SK-N-SH treated with all-trans-retinoic acid at 6 μM for 48 hours (cell line): ENCODE measurements at regions not wholly inside any gene's neighbourhood (a gene's known extent, or its start where the extent isn't known, plus 50 kb on each side); places are given as distances from the start of the nearest gene placed in this dataset.

Experiments
- ATAC-seq: fragments of 200-7000 bp; cut with Tn5 transposase; 3 replicates; pipeline ENCODE4 v1.9.1; 2020; ENCODE audit warnings: mild to moderate bottlenecking, moderate library complexity
- ARNTL ChIP-seq: fragments of 450-650 bp; formaldehyde crosslinking; IDR thresholded peaks from 2 replicates; pipeline ENCODE4 v1.5.0; 2020; ENCODE audit warnings: low read depth, mild to moderate bottlenecking, moderate library complexity, borderline replicate concordance
- BACH2 ChIP-seq: fragments of 250-450 bp; sonication (Bioruptor Pico); IDR thresholded peaks from 2 replicates; pipeline ENCODE4 v1.9.0; 2021; ENCODE audit warnings: mild to moderate bottlenecking, borderline replicate concordance
- CSDC2 ChIP-seq: fragments of 250-450 bp; sonication (Bioruptor Pico); IDR thresholded peaks from 2 replicates; pipeline ENCODE4 v1.5.0; 2020; ENCODE audit warnings: mild to moderate bottlenecking, moderate library complexity
- CSRNP3 ChIP-seq: fragments of 250-450 bp; sonication (Bioruptor Pico); IDR thresholded peaks from 2 replicates; pipeline ENCODE4 v1.5.1; 2021; ENCODE audit warnings: mild to moderate bottlenecking, moderate library complexity
- ESRRG ChIP-seq: fragments of 250-450 bp; sonication (Bioruptor Pico); IDR thresholded peaks from 2 replicates; pipeline ENCODE4 v1.6.1; 2021; ENCODE audit warnings: mild to moderate bottlenecking
- GLIS3 ChIP-seq: fragments of 250-450 bp; sonication (Bioruptor Pico); IDR thresholded peaks from 2 replicates; pipeline ENCODE4 v1.5.0; 2020; ENCODE audit warnings: mild to moderate bottlenecking, moderate library complexity
- ISL1 ChIP-seq: fragments of 250-450 bp; sonication (Bioruptor Pico); IDR thresholded peaks from 2 replicates; pipeline ENCODE4 v2.1.2; 2022; ENCODE audit warnings: mild to moderate bottlenecking, moderate library complexity
- OSR1 ChIP-seq: fragments of 250-450 bp; sonication (Bioruptor Pico); IDR thresholded peaks from 2 replicates; pipeline ENCODE4 v1.8.0; 2022; ENCODE audit warnings: moderate library complexity, mild to moderate bottlenecking, inconsistent platforms
- PATZ1 ChIP-seq: fragments of 250-450 bp; sonication (Bioruptor Pico); IDR thresholded peaks from 2 replicates; pipeline ENCODE4 v1.8.0; 2020; ENCODE audit warnings: mild to moderate bottlenecking, moderate library complexity, borderline replicate concordance
- POU6F1 ChIP-seq: fragments of 250-450 bp; sonication (Bioruptor Pico); IDR thresholded peaks from 2 replicates; pipeline ENCODE4 v1.8.0; 2021; ENCODE audit warnings: low read depth, mild to moderate bottlenecking, moderate library complexity, borderline replicate concordance
- PPARA ChIP-seq: fragments of 250-450 bp; sonication (Bioruptor Pico); IDR thresholded peaks from 2 replicates; pipeline ENCODE4 v1.5.0; 2020; ENCODE audit warnings: mild to moderate bottlenecking, borderline replicate concordance
- RARB ChIP-seq: fragments of 250-450 bp; sonication (Bioruptor Pico); IDR thresholded peaks from 2 replicates; pipeline ENCODE4 v1.8.0; 2021; ENCODE audit warnings: mild to moderate bottlenecking, moderate library complexity
- SNAI2 ChIP-seq: fragments of 250-450 bp; sonication (Bioruptor Pico); IDR thresholded peaks from 2 replicates; pipeline ENCODE4 v1.5.0; 2020; ENCODE audit warnings: mild to moderate bottlenecking, moderate library complexity
- TOX ChIP-seq: fragments of 250-450 bp; sonication (Bioruptor Pico); IDR thresholded peaks from 2 replicates; pipeline ENCODE4 v1.8.0; 2021; ENCODE audit warnings: mild to moderate bottlenecking, moderate library complexity, borderline replicate concordance
- TSHZ2 ChIP-seq: fragments of 250-450 bp; sonication (Bioruptor Pico); IDR thresholded peaks from 2 replicates; pipeline ENCODE4 v1.5.0; 2020; ENCODE audit warnings: mild to moderate bottlenecking, moderate library complexity
- ZC3H10 ChIP-seq: fragments of 250-450 bp; sonication (Bioruptor Pico); IDR thresholded peaks from 2 replicates; pipeline ENCODE4 v1.5.1; 2021; ENCODE audit warnings: mild to moderate bottlenecking, moderate library complexity
- ZFP3 ChIP-seq: fragments of 250-450 bp; sonication (Bioruptor Pico); IDR thresholded peaks from 2 replicates; pipeline ENCODE4 v1.5.0; 2020; ENCODE audit warnings: mild to moderate bottlenecking, moderate library complexity
- ZFP30 ChIP-seq: fragments of 450-650 bp; formaldehyde crosslinking; IDR thresholded peaks from 2 replicates; pipeline ENCODE4 v1.5.0; 2022; ENCODE audit warnings: mild to moderate bottlenecking, moderate library complexity
- ZNF565 ChIP-seq: fragments of 450-650 bp; formaldehyde crosslinking; conservative IDR thresholded peaks from 2 replicates; pipeline ENCODE4 v1.5.0; 2020; ENCODE audit warnings: low read depth, mild to moderate bottlenecking, moderate library complexity
- ZNF70 ChIP-seq: fragments of 450-650 bp; formaldehyde crosslinking; IDR thresholded peaks from 2 replicates; pipeline ENCODE4 v1.5.0; 2020; ENCODE audit warnings: mild to moderate bottlenecking, moderate library complexity
- ZNF8 ChIP-seq: fragments of 450-650 bp; formaldehyde crosslinking; IDR thresholded peaks from 2 replicates; pipeline ENCODE4 v1.5.0; 2020; ENCODE audit warnings: mild to moderate bottlenecking, moderate library complexity

- ATAC-seq, result no peak
- TF ChIP-seq GLIS3 (no peak), ZNF70 (CRISPR knock-in tag) (no peak), OSR1 (no peak), POU6F1 (CRISPR knock-in tag) (no peak), ZNF565 (no peak), PATZ1 (CRISPR knock-in tag) (no peak), TSHZ2 (CRISPR knock-in tag) (no peak), ZFP30 (no peak), PPARA (CRISPR knock-in tag) (no peak), SNAI2 (CRISPR knock-in tag) (no peak), ARNTL (CRISPR knock-in tag) (no peak), RARB (CRISPR knock-in tag) (no peak), ISL1 (no peak)
Measured at GRCh38 chr6:154648188-154648887, 84.9 kb upstream of the SCAF8 start.

GRCh38 chr6:154648888-154649205 is 84.4 kb upstream of the SCAF8 start:
- TF ChIP-seq CSRNP3 (CRISPR knock-in tag) (no peak), ZNF70 (CRISPR knock-in tag) (no peak), POU6F1 (CRISPR knock-in tag) (no peak)
- no peak for ATAC-seq

- no peak for ATAC-seq
- TF ChIP-seq BACH2 (CRISPR knock-in tag) (no peak), CSDC2 (CRISPR knock-in tag) (no peak), ZNF8 (CRISPR knock-in tag) (no peak), TSHZ2 (CRISPR knock-in tag) (no peak), ZC3H10 (CRISPR knock-in tag) (no peak), CSRNP3 (CRISPR knock-in tag) (no peak), OSR1 (no peak), RARB (CRISPR knock-in tag) (no peak), ZFP3 (CRISPR knock-in tag) (no peak), ISL1 (no peak), PATZ1 (CRISPR knock-in tag) (no peak), TOX (CRISPR knock-in tag) (no peak), PPARA (CRISPR knock-in tag) (no peak), ESRRG (CRISPR knock-in tag) (no peak), ZNF565 (no peak), ARNTL (CRISPR knock-in tag) (no peak), ZFP30 (no peak), GLIS3 (no peak)
Measured at GRCh38 chr6:154649721-154650120, 83.5 kb upstream of the SCAF8 start.
